H9 (cell line): ENCODE measurements at regions not wholly inside any gene's neighbourhood (a gene's known extent, or its start where the extent isn't known, plus 50 kb on each side); places are given as distances from the start of the nearest gene placed in this dataset.
"Not testable (repeated sequence)": the region's sequence is repeated elsewhere in the genome, so short reads cannot be mapped to it uniquely, and the experiment has no call there.

Experiments
- DNase-seq: peaks from one replicate; pipeline ENCODE4 v3.0.0-alpha.2; 2017
- H2AFZ ChIP-seq: one replicate; pipeline ENCODE4 v1.6.1; 2013; ENCODE audit warnings: mild to moderate bottlenecking, low read length, control low read depth, moderate library complexity
- H2AK5ac ChIP-seq: 2 replicates; pipeline ENCODE4 v1.6.1; 2013; ENCODE audit warnings: low read length, control low read depth, mixed read lengths; ENCODE audit not compliant: insufficient read length
- H2BK120ac ChIP-seq: one replicate; pipeline ENCODE4 v1.6.1; 2013; ENCODE audit warnings: low read depth, mild to moderate bottlenecking, low read length, control low read depth, inconsistent platforms; ENCODE audit not compliant: poor library complexity, severe bottlenecking
- H2BK12ac ChIP-seq: 2 replicates; pipeline ENCODE4 v1.6.1; 2013; ENCODE audit warnings: low read length, control low read depth, mixed read lengths, low read depth; ENCODE audit not compliant: insufficient read length
- H2BK15ac ChIP-seq: 2 replicates; pipeline ENCODE4 v1.6.1; 2013; ENCODE audit warnings: low read depth, low read length, control low read depth
- H2BK20ac ChIP-seq: one replicate; pipeline ENCODE4 v1.6.1; 2013; ENCODE audit warnings: low read depth, mild to moderate bottlenecking, low read length, control low read depth, inconsistent platforms; ENCODE audit not compliant: poor library complexity, severe bottlenecking
- H2BK5ac ChIP-seq: 2 replicates; pipeline ENCODE4 v1.6.1; 2013; ENCODE audit warnings: low read length, control low read depth, mixed read lengths; ENCODE audit not compliant: insufficient read length
- H3K14ac ChIP-seq: 2 replicates; pipeline ENCODE4 v1.6.1; 2013; ENCODE audit warnings: low read length, control low read depth; ENCODE audit not compliant: insufficient read depth
- H3K18ac ChIP-seq: 2 replicates; pipeline ENCODE4 v1.6.1; 2013; ENCODE audit warnings: low read depth, mild to moderate bottlenecking, mixed read lengths, low read length, control low read depth; ENCODE audit not compliant: insufficient read length
- H3K23ac ChIP-seq: 2 replicates; pipeline ENCODE4 v1.6.1; 2013; ENCODE audit warnings: low read length, control low read depth, mixed read lengths, low read depth; ENCODE audit not compliant: insufficient read length
- H3K23me2 ChIP-seq: 2 replicates; pipeline ENCODE4 v1.6.1; 2013; ENCODE audit warnings: low read depth, mild to moderate bottlenecking, mixed read lengths, low read length, control low read depth; ENCODE audit not compliant: insufficient read length, poor library complexity, severe bottlenecking
- H3K27ac ChIP-seq: 2 replicates; pipeline ENCODE4 v1.5.1; 2013; ENCODE audit warnings: low read length, control low read depth, mixed read lengths, low read depth; ENCODE audit not compliant: insufficient read length
- H3K27me3 ChIP-seq: 2 replicates; pipeline ENCODE4 v1.6.1; 2013; ENCODE audit warnings: low read length, control low read depth, inconsistent platforms; ENCODE audit not compliant: insufficient read depth
- H3K4ac ChIP-seq: 2 replicates; pipeline ENCODE4 v1.6.1; 2013; ENCODE audit warnings: low read depth, mild to moderate bottlenecking, control low read depth, inconsistent platforms, low read length, moderate library complexity
- H3K4me1 ChIP-seq: 2 replicates; pipeline ENCODE4 v1.6.1; 2013; ENCODE audit warnings: low read length, control low read depth, inconsistent platforms; ENCODE audit not compliant: insufficient read depth
- H3K4me2 ChIP-seq: 2 replicates; pipeline ENCODE4 v1.6.1; 2013; ENCODE audit warnings: low read length, control low read depth, mixed read lengths; ENCODE audit not compliant: insufficient read length, insufficient read depth
- H3K56ac ChIP-seq: 2 replicates; pipeline ENCODE4 v1.6.1; 2013; ENCODE audit warnings: low read depth, mild to moderate bottlenecking, mixed read lengths, low read length, control low read depth; ENCODE audit not compliant: insufficient read length
- H3K79me1 ChIP-seq: 2 replicates; pipeline ENCODE4 v1.6.1; 2013; ENCODE audit warnings: low read depth, mild to moderate bottlenecking, moderate library complexity, low read length, control low read depth, inconsistent platforms; ENCODE audit not compliant: insufficient read depth, poor library complexity, severe bottlenecking
- H3K79me2 ChIP-seq: 2 replicates; pipeline ENCODE4 v1.6.1; 2013; ENCODE audit warnings: low read length, control low read depth, inconsistent platforms; ENCODE audit not compliant: insufficient read depth
- H3K9ac ChIP-seq: 2 replicates; pipeline ENCODE4 v1.6.1; 2013; ENCODE audit warnings: low read length, control low read depth, mixed read lengths; ENCODE audit not compliant: insufficient read length; ENCODE audit errors: extremely low read depth
- H3K9me3 ChIP-seq: one replicate; pipeline ENCODE4 v1.6.1; 2013; ENCODE audit warnings: low read depth, low read length, inconsistent platforms; ENCODE audit not compliant: control insufficient read depth
- H3T11ph ChIP-seq: one replicate; pipeline ENCODE4 v1.6.1; 2013; ENCODE audit warnings: mild to moderate bottlenecking, low read length, control low read depth, inconsistent platforms
- H4K20me1 ChIP-seq: one replicate; pipeline ENCODE4 v1.6.1; 2013; ENCODE audit not compliant: control insufficient read depth, insufficient read length, insufficient read depth
- H4K5ac ChIP-seq: 2 replicates; pipeline ENCODE4 v1.6.1; 2013; ENCODE audit warnings: low read depth, mild to moderate bottlenecking, mixed read lengths, low read length, control low read depth; ENCODE audit not compliant: insufficient read length
- H4K8ac ChIP-seq: replicated peaks from 2 replicates; pipeline ENCODE4 v1.6.1; 2013; ENCODE audit warnings: low read length, control low read depth, mixed read lengths, low read depth; ENCODE audit not compliant: insufficient read length
- H4K91ac ChIP-seq: 2 replicates; pipeline ENCODE4 v1.6.1; 2013; ENCODE audit warnings: low read depth, mild to moderate bottlenecking, moderate library complexity, mixed read lengths, low read length, control low read depth; ENCODE audit not compliant: insufficient read length
- H3K27ac Mint-ChIP-seq, 3 experiments: 2 replicates in 2 of 3; 3 replicates in 1 of 3; pipeline ENCODE4 v1.8.0; 2020 to 2021; ENCODE audit warnings: mixed read lengths in 3 of 3, mild to moderate bottlenecking in 1 of 3, moderate library complexity in 1 of 3
- H3K27me3 Mint-ChIP-seq: 2 replicates; pipeline ENCODE4 v1.8.0; 2021; ENCODE audit warnings: low read depth, mild to moderate bottlenecking, moderate library complexity, mixed read lengths
- H3K36me3 Mint-ChIP-seq, 3 experiments: 2 replicates in 2 of 3; 3 replicates in 1 of 3; pipeline ENCODE4 v1.8.0; 2020 to 2021; ENCODE audit warnings: low read depth in 3 of 3, mixed read lengths in 3 of 3; ENCODE audit not compliant: insufficient read depth in 1 of 3
- H3K4me1 Mint-ChIP-seq, 2 experiments: 2 replicates each; pipeline ENCODE4 v1.8.0; 2020; ENCODE audit warnings: mixed read lengths in 2 of 2
- H3K4me3 Mint-ChIP-seq, 2 experiments: 2 replicates in 1 of 2; 3 replicates in 1 of 2; pipeline ENCODE4 v1.8.0; 2020 to 2021; ENCODE audit warnings: mild to moderate bottlenecking in 2 of 2, mixed read lengths in 2 of 2, moderate library complexity in 1 of 2
- H3K9me3 Mint-ChIP-seq, 2 experiments: 2 replicates in 1 of 2; 3 replicates in 1 of 2; pipeline ENCODE4 v1.8.0; 2020; ENCODE audit warnings: mild to moderate bottlenecking in 2 of 2, mixed read lengths in 2 of 2, moderate library complexity in 1 of 2
- WGBS: extraction: QIAGEN DNeasy Blood & Tissue Kit; methylation state at CpG from one replicate; pipeline ENCODE4 v1.1.7; 2013; ENCODE audit warnings: missing lambda C conversion rate, low lambda C conversion rate, mixed read lengths; ENCODE audit not compliant: insufficient read length; ENCODE audit errors: extremely low coverage; 5-methylcytosine and 5-hydroxymethylcytosine counted together
- TF ChIP-seq, protein P1 (sequence below): fragments of 200-600 bp; sonication (generic); conservative IDR thresholded peaks from 3 replicates; pipeline ENCODE4 v1.8.0; 2021; ENCODE audit warnings: antibody characterized with exemption, mild to moderate bottlenecking

DNA sequence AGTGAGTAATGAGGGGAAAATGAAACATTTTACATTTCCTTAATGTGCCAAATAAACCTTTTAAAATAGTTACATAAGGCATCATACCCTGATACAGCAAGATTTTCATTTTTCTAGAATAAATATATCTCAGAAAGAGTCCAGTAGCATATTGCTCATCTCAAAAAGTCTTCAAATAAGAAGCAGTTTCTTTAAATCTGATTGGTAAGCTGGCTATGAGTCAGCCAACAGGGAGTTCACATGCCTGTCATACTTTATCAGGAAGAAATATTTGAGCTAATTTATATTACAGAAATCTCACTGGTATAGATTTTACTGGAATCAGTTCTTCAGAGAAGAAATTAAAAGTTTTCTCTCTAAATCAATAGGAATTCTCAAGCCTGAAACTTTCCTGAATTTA lies 258.1 kb downstream of the C11orf87 start:
- H3K9me3 ChIP-seq: no peaks in the 10 kb centered on the region
- Mint-ChIP-seq H3K4me1 (no peaks in the 10 kb centered on the region), H3K4me3 (no peak overlapping the region), H3K27me3 (no peaks in the 10 kb centered on the region; the same call in 1 of the 2 replicates), H3K9me3 (no peaks in the 10 kb centered on the region), H3K36me3 (no peaks in the 10 kb centered on the region), H3K27ac (no peak overlapping the region)
- no peak overlapping the region for H4K8ac ChIP-seq
- H2BK15ac ChIP-seq: no peak overlapping the region
- H3K27ac ChIP-seq: no peak overlapping the region
- no peak overlapping the region for H2BK20ac ChIP-seq
- H2BK5ac ChIP-seq: no peak overlapping the region
- no peak overlapping the region for H2AFZ ChIP-seq
- no peak overlapping the region for H3K4ac ChIP-seq
- H3K9ac ChIP-seq: no peak overlapping the region
- H3K56ac ChIP-seq: no peak overlapping the region
- no peak overlapping the region for H3K14ac ChIP-seq
- H3K4me2 ChIP-seq: no peak overlapping the region
- no peak overlapping the region for H4K5ac ChIP-seq
- no peaks in the 10 kb centered on the region for H3K23me2 ChIP-seq
- no peak overlapping the region for H2AK5ac ChIP-seq
- no peak overlapping the region for H2BK12ac ChIP-seq
- no peaks in the 10 kb centered on the region for H3K27me3 ChIP-seq
- H3K18ac ChIP-seq: no peak overlapping the region
- no peak for DNase-seq
- H4K91ac ChIP-seq: no peak overlapping the region
- no peaks in the 10 kb centered on the region for H3K79me2 ChIP-seq
- no peak overlapping the region for H2BK120ac ChIP-seq
- H3K4me1 ChIP-seq: no peaks in the 10 kb centered on the region
- TF ChIP-seq, protein P1, sequence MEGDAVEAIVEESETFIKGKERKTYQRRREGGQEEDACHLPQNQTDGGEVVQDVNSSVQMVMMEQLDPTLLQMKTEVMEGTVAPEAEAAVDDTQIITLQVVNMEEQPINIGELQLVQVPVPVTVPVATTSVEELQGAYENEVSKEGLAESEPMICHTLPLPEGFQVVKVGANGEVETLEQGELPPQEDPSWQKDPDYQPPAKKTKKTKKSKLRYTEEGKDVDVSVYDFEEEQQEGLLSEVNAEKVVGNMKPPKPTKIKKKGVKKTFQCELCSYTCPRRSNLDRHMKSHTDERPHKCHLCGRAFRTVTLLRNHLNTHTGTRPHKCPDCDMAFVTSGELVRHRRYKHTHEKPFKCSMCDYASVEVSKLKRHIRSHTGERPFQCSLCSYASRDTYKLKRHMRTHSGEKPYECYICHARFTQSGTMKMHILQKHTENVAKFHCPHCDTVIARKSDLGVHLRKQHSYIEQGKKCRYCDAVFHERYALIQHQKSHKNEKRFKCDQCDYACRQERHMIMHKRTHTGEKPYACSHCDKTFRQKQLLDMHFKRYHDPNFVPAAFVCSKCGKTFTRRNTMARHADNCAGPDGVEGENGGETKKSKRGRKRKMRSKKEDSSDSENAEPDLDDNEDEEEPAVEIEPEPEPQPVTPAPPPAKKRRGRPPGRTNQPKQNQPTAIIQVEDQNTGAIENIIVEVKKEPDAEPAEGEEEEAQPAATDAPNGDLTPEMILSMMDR: no peak
- no peaks in the 10 kb centered on the region for H3K79me1 ChIP-seq
- no peaks in the 10 kb centered on the region for H4K20me1 ChIP-seq
- no peak overlapping the region for H3K23ac ChIP-seq
- H3T11ph ChIP-seq: no peak overlapping the region

DNA sequence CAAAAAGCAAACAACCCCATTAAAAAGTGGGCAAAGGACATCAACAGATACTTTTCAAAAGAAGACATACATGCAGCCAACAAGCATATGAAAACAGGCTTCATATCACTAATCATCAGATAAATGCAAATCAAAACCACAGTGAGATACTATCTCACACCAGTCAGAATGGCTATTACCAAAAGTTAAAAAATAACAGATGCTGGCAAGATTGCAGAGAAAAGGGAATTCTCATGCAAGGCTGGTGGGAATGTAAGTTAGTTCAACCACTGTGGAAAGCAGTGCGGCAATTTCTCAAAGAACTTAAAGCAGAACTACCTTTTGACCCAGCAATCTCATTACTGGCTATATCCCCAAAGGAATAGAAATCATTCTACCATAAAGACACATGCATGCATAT lies 260.8 kb downstream of the C11orf87 start:
- not testable (repeated sequence) for H2BK5ac ChIP-seq, H3K9me3 Mint-ChIP-seq, H3K79me2 ChIP-seq, H3T11ph ChIP-seq, H4K91ac ChIP-seq, H3K4me1 Mint-ChIP-seq, H4K5ac ChIP-seq, H3K23me2 ChIP-seq, H2BK20ac ChIP-seq, H3K79me1 ChIP-seq, H4K8ac ChIP-seq, H3K4me1 ChIP-seq, H3K27me3 ChIP-seq, H3K27me3 Mint-ChIP-seq, H3K23ac ChIP-seq, DNase-seq, H2AK5ac ChIP-seq, H3K9ac ChIP-seq, H3K18ac ChIP-seq, H3K27ac Mint-ChIP-seq, H3K27ac ChIP-seq, H2AFZ ChIP-seq, H4K20me1 ChIP-seq, H2BK15ac ChIP-seq, H3K4me2 ChIP-seq, H2BK12ac ChIP-seq, H3K4me3 Mint-ChIP-seq, H2BK120ac ChIP-seq, H3K4ac ChIP-seq, H3K14ac ChIP-seq, H3K9me3 ChIP-seq, H3K36me3 Mint-ChIP-seq, H3K56ac ChIP-seq
- WGBS: no CpG with 5 or more reads among the region's 1 CpG
